ENCODE measurements at regions not wholly inside any gene's neighbourhood (a gene's known extent, or its start where the extent isn't known, plus 50 kb on each side); places are given as distances from the start of the nearest gene placed in this dataset.

GRCh38 chr10:42972946-42973345, 103.9 kb upstream of the RET start:
- DNase-seq (ENCODE audit: low read depth in 2 of 2): no peak

DNA sequence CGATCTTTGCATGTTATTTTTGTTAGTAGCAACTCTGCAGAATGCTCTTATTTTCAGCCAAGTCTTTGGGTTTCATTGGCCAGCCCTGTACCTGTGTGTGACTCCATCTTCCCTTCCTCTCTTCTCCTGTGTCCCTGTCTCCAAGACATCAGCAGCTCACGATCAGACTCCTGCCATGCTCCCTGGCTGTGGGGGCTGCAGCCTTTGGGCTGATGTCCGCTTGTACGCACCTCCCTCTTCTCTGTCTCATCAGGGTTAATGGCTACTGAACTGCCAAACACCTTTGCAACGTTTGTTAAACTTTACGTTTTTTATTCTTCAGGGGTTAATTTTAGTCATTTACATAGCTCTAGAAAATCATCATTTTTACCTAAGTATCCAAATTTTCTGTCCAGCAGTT, 103.5 kb upstream of the RET start:
- DNase-seq (ENCODE audit: low read depth in 2 of 2): no peak

GRCh38 chr10:42973870-42974692, 102.8 kb upstream of the RET start:
- no peak for DNase-seq (ENCODE audit: low read depth in 2 of 2)

GRCh38 chr10:42974693-42975002, 102.2 kb upstream of the RET start:
- DNase-seq (ENCODE audit: low read depth in 2 of 2): no peak

GRCh38 chr10:42975005-42975493, 101.8 kb upstream of the RET start:
- no peak for DNase-seq (ENCODE audit: low read depth in 2 of 2)

DNA sequence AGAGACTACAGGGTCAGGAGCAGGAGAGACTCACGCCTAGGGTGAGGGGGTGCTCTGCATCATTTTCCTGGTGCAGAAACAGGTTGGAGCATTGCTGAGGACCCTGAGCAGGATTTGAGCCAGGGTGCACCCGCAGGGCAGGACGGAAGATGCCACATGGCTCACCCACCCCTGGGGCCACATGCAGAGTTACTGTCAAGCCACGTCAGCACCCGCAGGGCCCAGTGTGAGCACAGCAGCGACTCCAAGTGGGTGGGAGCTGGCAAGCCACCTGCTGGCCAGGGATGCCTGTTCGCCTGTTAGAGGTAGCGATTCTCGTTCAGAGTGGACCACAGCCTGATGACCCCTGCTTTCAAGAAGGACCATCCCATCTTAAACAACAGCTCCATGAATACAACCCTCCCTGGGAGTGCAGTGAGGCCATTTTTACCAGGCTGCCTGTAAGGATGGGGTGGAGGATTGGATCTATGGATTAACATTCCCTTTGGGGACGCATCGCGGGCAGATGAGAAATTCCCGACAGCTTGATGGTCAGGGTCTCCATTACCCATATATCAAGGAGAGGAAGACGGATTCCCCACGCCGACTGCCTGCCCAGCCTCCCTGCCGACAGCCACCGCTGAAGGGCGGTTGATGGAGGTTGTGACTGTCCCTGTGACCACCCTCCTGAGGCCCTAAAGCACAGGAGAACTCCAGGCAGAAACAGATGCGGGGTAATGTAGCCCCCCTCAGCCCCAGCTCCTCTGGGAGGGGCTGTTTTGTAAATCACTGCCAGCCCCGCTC, 101.1 kb upstream of the RET start:
- DNase-seq (ENCODE audit: low read depth in 2 of 2): no peak

DNA sequence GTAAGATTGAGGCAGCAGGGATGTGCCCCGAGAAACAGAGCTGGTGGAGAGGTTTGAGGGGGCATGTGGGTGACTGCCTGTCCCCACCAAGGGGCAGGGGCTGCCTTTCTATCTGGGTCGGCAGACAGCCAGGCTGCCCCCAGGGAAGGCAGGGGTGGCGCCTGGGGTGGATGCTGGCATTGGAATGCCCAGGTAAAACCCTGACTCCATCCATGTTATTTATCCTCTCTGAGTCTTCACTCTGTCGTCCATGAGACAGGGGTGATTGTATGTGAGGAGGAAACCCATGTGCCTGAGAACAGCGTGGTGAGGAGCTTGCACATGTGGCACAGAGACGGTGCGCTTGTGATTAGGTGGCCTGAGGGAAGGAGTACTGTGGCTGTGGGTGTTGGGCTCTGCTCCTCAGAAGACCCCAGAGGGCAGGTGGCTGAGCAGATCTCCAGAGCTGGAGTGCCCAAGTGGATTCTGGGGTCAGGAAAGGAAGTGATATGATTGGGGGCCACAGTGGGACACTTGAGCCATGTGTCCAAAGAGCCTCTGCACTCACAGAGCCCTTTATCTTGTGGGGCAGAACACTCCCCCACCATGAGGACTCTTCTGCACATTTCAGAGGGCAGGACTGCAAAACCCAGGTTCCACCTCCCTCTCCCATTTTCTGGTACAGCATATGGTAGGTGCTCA, 100.4 kb upstream of the RET start:
- DNase-seq (ENCODE audit: low read depth in 2 of 2): no peak

GRCh38 chr10:42977032-42977416, 99.8 kb upstream of the RET start:
- no peak for DNase-seq (ENCODE audit: low read depth in 2 of 2)

DNA sequence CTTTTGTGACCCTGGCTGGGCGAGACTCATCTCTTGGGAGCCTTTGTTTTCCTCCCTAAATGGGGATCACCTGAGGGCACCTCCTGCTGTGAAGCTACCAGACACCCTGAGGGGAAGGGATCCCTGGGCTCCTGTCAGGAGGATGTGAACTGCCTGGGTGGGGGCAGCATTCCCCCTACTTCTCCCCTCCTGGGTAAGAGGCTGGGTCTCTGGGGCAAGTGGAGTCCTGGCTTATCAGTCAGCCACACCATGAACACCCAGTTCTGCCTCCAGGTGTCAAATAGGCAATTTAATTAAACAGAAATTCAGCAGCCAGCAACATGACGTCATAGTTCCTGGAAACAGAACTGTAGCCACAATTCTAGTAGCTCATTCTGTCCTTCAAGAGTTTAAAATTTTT, 97.7 kb upstream of the RET start:
- DNase-seq (ENCODE audit: low read depth in 2 of 2): no peak

GRCh38 chr10:42979721-42980467, 97.0 kb upstream of the RET start:
- DNase-seq (ENCODE audit: low read depth in 2 of 2): no peak

DNA sequence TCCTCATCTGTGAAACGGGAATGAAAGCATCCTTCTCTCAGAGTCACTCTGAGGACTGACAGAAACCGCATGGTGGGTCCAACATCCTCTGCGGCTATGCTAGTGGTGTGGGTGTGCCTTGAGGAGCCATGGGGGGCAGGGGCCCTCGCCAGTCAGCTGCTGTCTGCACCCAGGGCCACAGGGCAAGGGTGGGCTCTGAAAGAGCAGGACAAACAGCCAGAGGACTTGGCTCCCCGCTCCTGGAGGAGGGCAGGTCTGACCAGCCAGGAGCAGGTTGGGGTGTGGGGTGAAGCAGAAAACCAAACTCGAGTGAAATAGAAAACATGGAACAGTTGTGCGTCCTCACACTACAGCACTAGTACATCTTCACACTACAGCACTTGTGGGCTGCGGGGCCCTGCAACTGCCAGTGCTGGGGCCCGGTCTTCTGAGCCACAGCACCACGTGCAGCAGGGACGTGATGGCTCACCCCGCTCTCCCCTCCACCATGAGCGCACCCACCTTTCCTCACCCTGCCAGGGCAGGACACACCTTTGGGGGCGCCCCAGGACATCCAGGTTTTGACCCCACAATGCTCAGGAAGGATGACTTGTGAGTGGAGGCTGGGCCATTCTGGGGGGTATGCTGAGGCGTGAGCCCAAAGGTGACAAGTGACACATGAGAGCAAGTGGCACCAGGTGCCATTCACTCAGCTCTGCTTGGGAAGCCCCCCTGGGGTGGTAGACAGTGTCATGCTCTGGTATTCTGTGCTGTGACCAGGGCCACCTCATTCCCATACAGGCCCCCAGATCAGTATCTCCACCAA, 96.1 kb upstream of the RET start:
- DNase-seq (ENCODE audit: low read depth in 2 of 2): no peak

DNA sequence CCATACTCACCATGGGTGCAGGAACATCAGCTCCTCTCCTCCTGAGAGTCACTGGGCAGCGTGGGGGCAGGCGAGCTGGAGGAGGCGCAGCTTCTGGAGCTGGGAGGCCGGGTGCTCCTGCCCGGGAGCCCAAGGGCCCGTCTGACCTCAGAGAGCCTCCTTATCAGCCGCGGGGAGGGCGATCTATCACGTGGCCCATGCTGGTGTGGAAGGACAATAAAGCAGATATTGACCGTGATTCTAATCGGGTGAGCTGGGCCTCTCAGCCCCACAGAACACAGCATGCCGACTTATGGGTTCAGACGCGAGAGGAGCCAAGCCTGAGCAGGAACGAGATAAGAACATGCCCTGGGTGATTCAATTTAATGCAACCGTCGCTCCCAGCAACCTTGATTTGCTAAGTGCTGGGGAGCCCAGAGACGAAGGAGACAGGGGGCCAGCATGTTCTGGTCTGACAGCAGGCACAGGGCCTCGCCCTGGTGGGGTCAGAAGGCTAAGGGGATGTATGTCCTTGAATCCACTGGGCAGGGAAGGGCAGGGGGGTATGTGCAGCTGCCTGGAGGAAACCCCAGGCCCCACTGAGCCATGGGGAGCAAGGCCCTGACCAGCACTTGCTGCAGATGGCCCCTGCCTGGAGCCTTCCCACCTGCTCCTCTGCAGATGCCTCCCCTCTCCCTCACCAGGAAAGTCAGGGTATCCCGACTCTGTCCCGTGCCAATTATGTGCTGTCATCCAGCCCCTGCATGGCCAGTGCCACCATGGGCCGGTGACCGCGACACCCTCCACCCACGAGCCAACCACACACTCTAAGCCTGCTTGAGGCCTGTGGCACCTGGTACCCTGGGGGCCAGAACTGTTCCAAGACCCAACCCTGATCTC, 95.3 kb upstream of the RET start:
- no peak for DNase-seq (ENCODE audit: low read depth in 2 of 2)

GRCh38 chr10:42982891-42983506, 93.9 kb upstream of the RET start:
- DNase-seq (ENCODE audit: low read depth in 2 of 2): no peak

DNA sequence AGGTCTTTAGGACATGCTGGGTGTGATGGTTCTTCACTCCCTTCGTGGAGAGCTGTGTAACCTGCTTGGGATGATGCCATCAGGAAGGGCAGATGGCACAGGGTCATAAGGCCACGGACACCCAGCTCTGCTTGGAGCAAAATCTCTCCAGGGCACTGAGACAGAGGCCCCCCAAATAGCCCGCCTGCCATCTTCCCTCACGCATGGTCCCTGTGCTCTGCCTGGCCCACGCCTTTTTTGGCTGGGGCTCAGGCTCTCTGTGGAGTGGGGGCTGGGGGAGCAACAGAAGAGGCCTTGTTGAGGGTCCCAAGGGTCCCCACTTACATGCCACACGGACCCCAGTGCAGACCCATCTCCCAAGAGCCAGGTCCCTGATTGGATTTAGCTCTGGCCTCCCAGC, 93.3 kb upstream of the RET start:
- no peak for DNase-seq (ENCODE audit: low read depth in 2 of 2)

DNA sequence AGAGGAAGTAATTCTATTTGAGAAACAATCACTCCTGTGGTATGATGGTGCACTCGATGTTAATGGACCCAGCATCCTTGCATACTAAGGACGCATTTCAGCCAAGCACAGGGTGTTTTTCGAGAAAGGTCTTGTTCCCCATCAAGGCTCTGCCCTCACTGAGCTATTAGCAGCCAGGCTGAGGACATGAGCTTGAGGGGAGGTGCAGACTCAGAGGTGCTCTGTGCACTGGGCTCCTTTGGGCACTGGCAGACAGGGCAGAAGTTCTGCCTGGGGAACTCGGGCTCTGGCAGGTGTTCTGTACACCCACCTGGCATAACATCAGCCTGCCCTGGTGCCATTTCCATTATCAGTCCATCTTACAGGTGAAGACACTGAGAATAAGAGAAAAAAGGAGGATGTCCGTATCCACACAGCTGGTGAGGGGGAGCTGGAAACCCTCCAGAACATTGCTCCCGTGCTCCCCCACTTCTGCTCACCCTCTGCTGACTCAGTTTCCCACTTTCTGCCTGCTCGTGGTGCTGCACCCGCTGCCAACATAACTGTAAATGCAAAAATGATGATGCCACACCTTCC, 92.7 kb upstream of the RET start:
- DNase-seq (ENCODE audit: low read depth in 2 of 2): no peak

DNA sequence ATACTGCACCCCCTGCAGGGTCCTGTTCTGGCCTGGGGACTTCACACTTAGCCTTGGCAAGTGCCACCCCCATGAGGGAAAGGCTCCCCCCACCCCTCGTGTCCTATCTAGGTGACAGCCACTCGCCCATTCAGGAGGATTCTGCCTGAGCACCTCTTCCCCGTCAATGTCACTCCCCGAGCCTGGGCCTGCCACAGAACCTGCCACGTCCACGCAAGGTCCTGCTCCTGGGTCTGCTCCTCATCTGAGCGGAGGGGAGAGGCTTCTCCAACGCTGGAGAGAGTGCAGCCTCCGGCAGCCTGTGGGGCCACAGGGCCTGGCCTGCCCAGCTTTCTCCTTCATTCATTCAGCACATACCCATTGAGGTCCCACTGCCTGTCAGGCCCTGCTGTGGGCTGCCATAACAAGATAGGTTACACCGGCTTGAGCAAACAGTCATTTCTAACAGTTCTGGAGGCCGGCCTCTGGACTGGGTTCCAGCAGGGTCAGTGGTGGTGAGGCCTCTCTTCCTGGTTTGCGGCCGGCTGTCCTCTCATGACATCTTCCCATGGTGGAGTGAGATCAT, 92.0 kb upstream of the RET start:
- no peak for DNase-seq (ENCODE audit: low read depth in 2 of 2)

DNA sequence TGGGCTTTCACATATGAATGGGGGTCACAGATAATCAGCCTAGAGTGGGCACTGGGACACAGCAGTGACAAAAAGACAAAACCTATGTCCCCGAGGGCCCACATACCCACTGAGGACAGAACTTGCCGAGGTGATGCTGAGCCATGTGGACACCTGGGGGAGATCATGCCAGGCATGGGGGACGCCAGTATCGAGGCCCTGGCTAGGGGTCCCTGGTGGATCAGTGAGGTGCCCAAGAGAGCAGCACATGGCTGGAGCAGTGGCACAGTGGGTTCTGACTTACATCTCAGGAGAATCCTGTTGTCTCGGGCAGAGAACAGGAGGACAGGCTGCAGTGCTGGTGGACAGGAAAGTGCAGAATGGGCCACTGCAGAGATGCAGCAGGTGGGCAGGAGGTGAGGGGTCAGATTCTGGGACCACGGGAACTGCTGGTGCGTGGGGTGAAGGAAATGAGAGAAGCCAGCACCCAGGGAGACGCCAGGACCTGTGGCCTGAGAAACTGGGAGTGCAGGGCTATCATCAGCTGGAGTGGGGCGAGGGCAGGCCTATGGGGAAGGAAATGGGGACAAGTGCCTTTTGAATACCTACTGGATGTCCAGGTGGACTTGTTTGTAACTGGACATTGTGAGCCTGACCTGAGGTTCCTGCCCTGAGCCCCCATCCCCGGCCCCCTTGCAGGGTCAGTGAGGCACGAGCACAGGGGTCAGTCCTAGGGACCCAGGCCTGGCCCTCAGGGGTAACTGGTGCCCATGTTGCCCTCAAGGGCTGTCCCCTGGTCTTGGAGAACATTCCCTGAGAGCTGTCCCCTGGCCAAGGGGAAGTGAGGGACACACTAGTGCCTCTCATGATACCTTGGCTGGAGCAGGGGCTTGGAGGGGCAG, 91.2 kb upstream of the RET start:
- DNase-seq (ENCODE audit: low read depth in 2 of 2): no peak

- DNase-seq (ENCODE audit: low read depth in 2 of 2): no peak
These were observed 90.2 kb upstream of the RET start for GRCh38 chr10:42986633-42987032.

Measured in stimulated activated CD8-positive, alpha-beta memory T cell treated with anti-CD3 and anti-CD28 coated beads, Interleukin-7, amount 100 ng/mL, for 4 hours (primary cell).